Left cardiac atrium (tissue), 4 donors: ENCODE measurements at regions not wholly inside any gene's neighbourhood (a gene's known extent, or its start where the extent isn't known, plus 50 kb on each side); places are given as distances from the start of the nearest gene placed in this dataset.

Experiments
- ATAC-seq, 2 donors: fragments of 200-7000 bp; cut with Tn5 transposase; one replicate each; pipeline ENCODE4 v1.9.1; 2020; ENCODE audit warnings: mild to moderate bottlenecking in 2 of 2, moderate library complexity in 2 of 2
- DNase-seq: peaks from one replicate; pipeline ENCODE4 v3.0.0-alpha.2; 2020
- intact Hi-C, 2 donors: fragments of 100-400 bp; cut with DNase I; formaldehyde crosslinking; loops; one replicate each; pipeline versions ENCODE4 v1.14.1 to v1.15.1; 2022 to 2023
- donor health status: DM: no; HTN: yes; CAD: no.
- donor health status: DM: no; HTN: yes; CAD: no; lungs with severe emphysema.
- donor health status: DM: yes; HTN: yes; CAD: no.
- donor health status: Dilated cardiomyopathy.

GRCh38 chr9:86802900-86803673, 144.2 kb downstream of the GAS1 start:
- ATAC-seq (no peak), DNase-seq (no peak)
- intact Hi-C loops, result no loop called here

DNA sequence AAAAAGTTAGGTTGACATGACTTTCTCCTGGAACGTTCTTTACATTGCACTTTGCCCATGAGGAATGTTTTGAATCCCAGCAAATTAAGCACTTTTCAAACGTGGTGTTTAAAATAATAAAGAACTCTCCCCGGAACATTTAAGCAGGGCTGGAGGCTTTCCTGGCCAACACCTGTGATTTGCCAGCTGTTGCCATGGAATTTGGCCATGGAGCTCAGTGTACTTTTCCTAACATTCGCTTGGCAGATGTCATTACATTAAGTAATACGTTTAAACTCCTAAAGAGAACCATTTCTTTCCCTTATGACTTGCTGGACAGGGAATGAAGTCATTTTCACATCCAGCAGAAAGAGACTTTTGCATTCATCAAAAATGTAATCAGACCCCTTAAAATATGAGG, 146.1 kb downstream of the GAS1 start:
- ATAC-seq (peak; percentile 44 to 53), DNase-seq (no peak)
- intact Hi-C loops, result no loop called here

DNA sequence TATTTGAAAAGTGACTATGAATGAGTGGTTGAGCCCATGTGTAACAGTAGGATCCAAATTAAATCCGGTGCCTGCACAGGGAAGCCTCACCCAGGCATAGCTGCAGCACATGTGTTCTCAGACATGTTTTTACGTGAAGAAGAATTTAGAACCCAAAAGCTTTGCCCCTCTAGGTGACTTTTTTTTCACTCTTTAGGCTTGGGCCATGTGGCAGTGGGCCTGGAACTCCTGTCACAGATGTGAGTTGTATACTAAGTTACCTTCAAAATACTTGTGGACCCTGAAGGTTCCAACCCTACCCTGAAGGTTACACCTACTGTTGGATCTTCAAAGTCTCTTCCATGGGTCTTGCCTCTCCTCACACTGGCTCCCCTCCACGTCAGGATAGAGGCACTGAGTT, 146.6 kb downstream of the GAS1 start:
- DNase-seq, result no peak
- ATAC-seq, result no peak
- intact Hi-C loops, result no loop called here

GRCh38 chr9:86798966-86799365, 148.3 kb downstream of the GAS1 start:
- intact Hi-C loops, result loop anchor here in 1 of 2 donors (10.0 kb wide), 1 partner anchor 314 kb away; no protein-coding TSS in a partner anchor
- DNase-seq (no peak), ATAC-seq (no peak)

DNA sequence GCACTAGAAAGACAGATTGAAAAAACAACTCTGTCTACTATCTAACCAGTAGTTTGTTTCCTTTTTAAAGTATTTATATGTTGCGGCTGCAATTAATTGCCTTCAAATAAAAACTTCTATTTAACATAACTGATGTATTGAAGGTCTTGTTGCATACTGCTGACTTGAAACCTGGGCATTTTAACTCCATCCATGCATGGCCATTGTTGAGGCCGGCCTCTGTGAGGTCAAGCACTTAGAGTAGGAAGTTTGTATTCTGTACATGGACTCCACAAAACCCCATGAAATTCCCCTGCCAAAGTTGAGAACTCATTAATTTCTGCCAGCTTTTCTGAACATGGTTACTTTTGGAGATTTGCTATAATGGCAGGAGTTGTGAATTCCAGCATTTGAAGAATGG, 150.6 kb downstream of the GAS1 start:
- DNase-seq, result no peak
- ATAC-seq, result no peak
- intact Hi-C loops, result loop anchor here in 1 of 2 donors (10.0 kb wide), 1 partner anchor 312 kb away; no protein-coding TSS in a partner anchor

DNA sequence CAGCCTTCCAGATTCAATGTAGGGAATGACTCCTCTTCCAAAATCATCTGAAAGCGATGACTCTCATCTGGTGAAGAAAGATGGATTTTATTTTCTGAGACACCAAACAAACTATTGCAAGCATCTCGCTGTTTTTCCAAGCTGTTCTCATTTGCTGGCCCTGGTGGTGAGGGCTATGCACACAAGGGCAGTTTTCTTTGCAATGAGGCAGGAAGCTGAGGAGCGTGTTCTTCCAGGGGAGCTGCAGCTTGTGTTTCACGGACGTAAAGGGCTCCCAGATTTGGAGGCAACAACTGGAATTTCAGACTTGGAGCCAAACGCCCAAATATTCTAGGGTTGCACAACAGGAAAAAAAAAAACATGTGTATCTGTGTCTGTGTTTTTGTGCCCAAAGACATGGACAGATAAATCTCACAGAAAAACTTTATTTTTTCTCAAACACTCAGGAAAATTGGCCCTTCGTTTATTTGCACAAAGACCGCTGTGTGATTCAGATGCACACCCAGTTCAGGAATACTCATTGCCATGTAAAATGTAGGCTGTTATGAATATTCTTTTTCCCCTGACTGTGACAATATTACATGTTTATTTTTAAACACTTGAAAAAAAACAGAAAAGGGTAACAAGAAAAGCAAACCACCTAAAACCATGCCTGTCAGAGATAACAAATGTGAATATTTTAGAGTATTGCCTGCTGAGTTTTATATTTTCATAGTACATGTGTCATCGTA, 151.3 kb downstream of the GAS1 start:
- ATAC-seq (peak; percentile 90 to 91), DNase-seq (peak; percentile 51)
- intact Hi-C loops, result loop anchor here in 1 of 2 donors (10.0 kb wide), 1 partner anchor 311 kb away; no protein-coding TSS in a partner anchor

DNA sequence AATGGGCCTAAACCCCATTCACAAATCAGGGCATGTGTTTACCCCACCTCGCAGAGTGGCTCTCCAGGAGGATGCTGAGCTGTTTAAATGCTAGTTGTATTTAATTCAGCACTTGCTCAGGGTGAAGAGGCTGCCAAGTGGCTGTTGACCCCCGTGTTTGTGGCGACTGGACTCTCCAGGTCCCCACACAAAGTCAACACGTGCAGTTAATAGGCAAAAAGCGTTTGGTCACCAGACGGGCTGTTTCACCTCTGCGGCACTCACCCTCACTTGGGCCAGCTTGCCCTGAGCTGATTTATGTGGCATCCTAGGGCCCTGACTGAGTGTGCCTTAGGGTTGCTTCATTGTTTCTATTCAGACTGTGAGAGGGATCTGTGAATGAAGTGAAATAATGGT, 152.3 kb downstream of the GAS1 start:
- DNase-seq (no peak), ATAC-seq (peak in 1 of 2 donors; percentile 37)
- intact Hi-C loops, result loop anchor here in 1 of 2 donors (10.0 kb wide), 1 partner anchor 310 kb away; no protein-coding TSS in a partner anchor

GRCh38 chr9:86794391-86795046, 152.8 kb downstream of the GAS1 start:
- ATAC-seq (peak; percentile 55 to 69), DNase-seq (no peak)
- intact Hi-C loops, result loop anchor here in 1 of 2 donors (10.0 kb wide), 1 partner anchor 310 kb away; no protein-coding TSS in a partner anchor

DNA sequence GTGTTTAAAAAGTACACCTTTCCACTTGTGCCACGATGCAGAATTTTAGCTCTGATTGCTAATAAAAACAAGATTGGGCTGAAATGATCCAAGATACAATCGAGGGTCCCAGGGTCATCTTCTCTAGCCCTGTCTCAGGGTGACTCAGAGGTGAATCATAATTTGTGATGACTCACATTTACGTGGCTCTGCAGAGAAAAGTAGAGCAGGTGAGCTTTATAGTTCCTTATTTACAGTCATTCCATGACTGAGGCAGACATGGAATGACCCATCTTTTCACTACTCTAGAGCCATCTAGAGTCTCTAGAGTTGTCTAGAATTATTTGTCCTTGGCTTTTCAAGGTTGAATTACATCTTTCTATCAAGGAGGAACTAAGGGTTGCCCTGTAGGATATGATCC, 155.2 kb downstream of the GAS1 start:
- intact Hi-C loops, result loop anchor here in 1 of 2 donors (10.0 kb wide), 1 partner anchor 307 kb away; no protein-coding TSS in a partner anchor
- DNase-seq (no peak), ATAC-seq (no peak)

DNA sequence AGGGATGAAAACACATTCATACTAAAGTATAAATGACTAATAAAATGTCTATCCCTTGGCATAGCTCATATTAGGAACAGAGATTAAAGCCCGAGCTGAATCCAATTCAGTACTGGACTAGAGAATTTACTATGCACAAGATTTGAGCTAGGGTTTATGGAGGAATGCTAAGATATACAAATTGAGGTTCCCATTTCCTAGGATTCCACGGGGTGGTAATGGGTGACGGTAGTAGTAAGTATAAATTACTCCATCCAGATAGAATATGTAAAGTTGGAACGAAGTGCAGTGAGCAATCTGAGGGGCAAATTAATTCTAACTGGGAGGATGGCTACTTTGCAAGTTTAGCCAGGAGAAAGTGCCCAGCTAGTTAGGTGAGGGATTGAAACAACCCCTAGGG, 156.5 kb downstream of the GAS1 start:
- DNase-seq (no peak), ATAC-seq (no peak)
- intact Hi-C loops, result loop anchor here in 1 of 2 donors (10.0 kb wide), 1 partner anchor 306 kb away; no protein-coding TSS in a partner anchor

DNA sequence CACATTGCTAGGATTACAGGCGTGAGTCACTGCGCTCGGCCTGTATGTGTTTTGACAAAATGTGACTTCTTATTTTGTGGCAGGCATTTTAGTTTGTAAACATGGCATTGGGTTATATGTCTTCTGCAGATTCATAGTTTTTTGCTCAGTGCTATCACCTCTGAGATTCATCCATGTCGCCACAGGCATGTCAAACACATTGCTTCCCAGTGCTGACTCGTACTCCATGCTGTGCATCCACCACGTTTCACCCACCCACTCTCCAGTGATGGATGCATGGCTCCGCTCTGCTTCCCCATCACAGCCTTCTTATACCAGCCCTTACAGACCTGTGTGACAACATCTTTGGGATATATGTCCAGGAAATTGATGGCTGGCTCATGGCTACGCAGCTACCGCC, 158.8 kb downstream of the GAS1 start:
- DNase-seq, result no peak
- no peak for ATAC-seq
- intact Hi-C loops, result no loop called here

DNA sequence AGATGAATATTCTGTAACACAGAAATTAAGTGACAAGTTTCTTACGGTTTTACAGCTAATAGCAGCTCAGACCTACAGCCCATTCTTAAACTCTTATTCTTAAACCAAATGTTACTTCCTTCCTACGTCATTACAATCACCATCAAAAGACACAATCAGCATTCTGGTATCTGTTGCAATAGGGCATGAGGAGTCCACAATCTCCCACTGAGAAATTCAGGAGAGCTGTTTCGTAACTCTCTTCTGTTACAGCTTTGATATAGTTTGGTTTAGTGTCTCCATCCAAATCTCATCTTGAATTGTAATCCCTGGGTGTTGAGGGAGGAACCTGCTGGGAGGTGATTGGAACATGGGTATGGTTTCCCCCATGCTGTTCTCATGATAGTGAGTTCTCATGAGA, 163.4 kb downstream of the GAS1 start:
- ATAC-seq (peak; percentile 23 to 89), DNase-seq (no peak)
- intact Hi-C loops, result no loop called here

- no peak for ATAC-seq
- DNase-seq, result no peak
- intact Hi-C loops, result no loop called here
Observed at GRCh38 chr9:86782831-86783230, 164.5 kb downstream of the GAS1 start.

- intact Hi-C loops, result no loop called here
- DNase-seq (no peak), ATAC-seq (no peak)
Observed at GRCh38 chr9:86778761-86779160, 168.5 kb downstream of the GAS1 start.

DNA sequence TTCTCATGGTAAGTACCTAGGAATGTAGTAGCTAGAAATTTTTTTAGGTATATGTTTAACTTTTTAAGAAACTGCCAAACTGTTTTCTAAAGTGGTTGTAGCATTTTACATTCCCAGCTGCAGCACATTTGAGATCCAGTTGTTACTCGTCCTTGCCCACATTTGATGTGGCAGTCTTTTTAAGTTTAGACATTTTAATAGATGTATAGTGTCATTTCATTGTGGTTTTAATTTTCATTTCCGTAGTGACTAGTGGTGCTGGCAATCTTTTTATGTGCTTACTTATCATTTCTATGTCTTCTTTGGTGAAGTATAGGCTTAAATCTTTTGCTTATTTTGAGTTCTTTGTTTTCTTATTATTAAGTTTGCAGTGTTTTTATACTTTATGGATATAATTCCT, 171.6 kb downstream of the GAS1 start:
- intact Hi-C loops, result no loop called here
- DNase-seq, result no peak
- ATAC-seq, result no peak

GRCh38 chr9:86774116-86774515, 173.2 kb downstream of the GAS1 start:
- intact Hi-C loops, result no loop called here
- DNase-seq, result no peak
- no peak for ATAC-seq

- ATAC-seq (peak in 1 of 2 donors; percentile 38), DNase-seq (no peak)
- intact Hi-C loops, result no loop called here
Observed at GRCh38 chr9:86773422-86773945, 173.8 kb downstream of the GAS1 start.

DNA sequence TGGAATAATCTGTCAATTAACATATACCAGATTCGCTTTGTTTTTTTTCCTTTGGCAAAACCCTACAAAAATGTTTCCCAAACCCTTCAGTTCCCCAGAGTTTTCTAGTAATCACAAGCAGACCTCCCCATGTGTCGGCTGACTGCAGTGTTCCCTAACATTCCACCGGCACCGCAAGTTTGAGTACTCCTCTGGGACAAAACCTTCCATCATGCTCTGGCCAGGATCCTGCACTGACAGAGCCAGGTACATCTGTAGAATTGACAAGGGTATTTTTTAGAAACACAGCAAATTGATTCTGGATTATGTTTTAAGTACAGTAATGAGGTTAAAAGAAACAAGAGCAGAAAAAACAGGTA, 174.7 kb downstream of the GAS1 start:
- intact Hi-C loops, result no loop called here
- ATAC-seq, result no peak

GRCh38 chr9:86771941-86772634, 175.2 kb downstream of the GAS1 start:
- ATAC-seq (no peak), DNase-seq (no peak)
- intact Hi-C loops, result no loop called here

More for the DNA sequence above, 174.7 kb downstream of the GAS1 start:
- no peak for DNase-seq
